ENCODE measurements at regions not wholly inside any gene's neighbourhood (a gene's known extent, or its start where the extent isn't known, plus 50 kb on each side); places are given as distances from the start of the nearest gene placed in this dataset.

DNA sequence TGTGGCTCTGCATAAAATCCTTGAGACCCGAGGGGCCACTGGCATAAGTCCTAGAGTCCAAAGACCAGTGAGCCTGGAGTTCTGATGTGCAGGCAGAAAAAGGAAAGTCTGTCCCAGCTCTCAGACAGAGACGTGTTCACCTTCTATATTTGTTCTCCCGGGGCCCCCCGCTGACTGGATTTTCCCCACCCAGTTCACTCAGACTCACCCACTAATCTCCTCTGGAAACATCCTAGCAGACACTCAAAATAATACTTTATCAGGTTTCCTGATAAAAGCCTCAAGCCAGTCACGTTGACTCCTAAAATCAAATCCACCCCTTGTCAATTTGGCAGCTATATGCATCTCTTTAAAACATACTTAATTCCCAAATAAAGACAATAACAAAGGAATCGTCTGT is 1084.2 kb upstream of the NCAM2 start:
- no peak for TF ChIP-seq EZH2 (IDR thresholded peaks at IDR 0.05; ENCODE audit: borderline replicate concordance, low read depth, low read length, severe bottlenecking)
- TF ChIP-seq, protein P1, sequence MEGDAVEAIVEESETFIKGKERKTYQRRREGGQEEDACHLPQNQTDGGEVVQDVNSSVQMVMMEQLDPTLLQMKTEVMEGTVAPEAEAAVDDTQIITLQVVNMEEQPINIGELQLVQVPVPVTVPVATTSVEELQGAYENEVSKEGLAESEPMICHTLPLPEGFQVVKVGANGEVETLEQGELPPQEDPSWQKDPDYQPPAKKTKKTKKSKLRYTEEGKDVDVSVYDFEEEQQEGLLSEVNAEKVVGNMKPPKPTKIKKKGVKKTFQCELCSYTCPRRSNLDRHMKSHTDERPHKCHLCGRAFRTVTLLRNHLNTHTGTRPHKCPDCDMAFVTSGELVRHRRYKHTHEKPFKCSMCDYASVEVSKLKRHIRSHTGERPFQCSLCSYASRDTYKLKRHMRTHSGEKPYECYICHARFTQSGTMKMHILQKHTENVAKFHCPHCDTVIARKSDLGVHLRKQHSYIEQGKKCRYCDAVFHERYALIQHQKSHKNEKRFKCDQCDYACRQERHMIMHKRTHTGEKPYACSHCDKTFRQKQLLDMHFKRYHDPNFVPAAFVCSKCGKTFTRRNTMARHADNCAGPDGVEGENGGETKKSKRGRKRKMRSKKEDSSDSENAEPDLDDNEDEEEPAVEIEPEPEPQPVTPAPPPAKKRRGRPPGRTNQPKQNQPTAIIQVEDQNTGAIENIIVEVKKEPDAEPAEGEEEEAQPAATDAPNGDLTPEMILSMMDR (IDR thresholded peaks at IDR 0.05; ENCODE audit: borderline replicate concordance, extremely low read depth, low read length, poor library complexity, severe bottlenecking) = no peak

Measured in DND-41 (cell line).